ENCODE measurements at regions not wholly inside any gene's neighbourhood (a gene's known extent, or its start where the extent isn't known, plus 50 kb on each side); places are given as distances from the start of the nearest gene placed in this dataset.

DNA sequence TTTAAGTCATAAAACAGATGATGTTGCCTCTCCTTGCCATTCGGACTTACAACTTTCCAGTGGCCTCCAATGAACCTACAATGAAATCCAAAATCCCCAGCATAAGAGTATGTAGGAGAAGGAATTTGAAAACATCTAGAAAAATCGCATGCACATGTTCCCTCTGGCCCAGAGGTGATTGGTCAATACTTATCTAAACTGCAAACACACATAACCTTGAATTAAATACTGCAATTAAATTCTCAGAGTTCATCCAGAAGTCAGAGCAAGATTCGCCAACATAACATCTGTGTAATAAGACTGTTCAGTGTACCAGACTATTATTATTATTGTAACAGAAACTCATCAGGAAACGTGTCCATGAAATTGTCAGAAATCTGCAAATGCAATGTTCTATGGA is 82.2 kb upstream of the USP29 start:
- no peak for DNase-seq

DNA sequence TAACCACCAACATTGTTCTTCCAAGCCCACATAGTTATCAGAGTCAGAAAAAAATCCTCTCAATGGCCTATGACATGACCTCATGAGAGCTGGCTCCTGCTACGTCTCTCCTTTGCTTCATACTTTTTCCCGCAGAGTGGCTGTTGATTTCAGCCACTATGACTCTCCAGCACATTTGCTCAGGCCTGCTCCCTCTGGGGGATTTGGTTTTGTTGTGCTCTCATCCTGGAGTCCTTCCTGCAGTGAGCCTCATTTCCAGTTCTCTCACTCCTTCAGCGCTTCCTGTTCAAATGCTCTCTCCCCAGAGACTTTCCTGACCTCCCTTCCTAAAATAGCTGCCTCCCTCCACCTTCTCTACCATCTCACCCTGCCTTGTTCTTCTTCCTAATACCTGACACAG is 72.0 kb upstream of the USP29 start:
- no peak for DNase-seq

DNA sequence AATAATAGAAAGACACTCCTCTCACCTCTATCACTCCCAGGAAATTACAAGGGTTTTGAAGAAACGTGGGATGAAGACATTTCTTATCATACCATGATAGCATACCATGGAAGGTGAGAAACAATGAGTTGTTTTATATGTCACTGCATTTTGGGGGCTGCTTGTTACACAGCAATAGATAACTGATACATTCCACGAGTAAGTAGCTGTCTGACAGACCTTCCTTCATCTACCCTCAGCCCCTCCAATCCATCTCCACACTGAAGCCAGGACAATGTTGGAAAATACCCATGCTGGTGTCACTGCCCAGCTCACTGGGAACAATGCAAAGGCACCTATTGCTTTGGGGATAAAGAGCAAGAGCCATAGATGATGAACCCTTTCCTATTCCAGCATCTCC is 68.9 kb upstream of the USP29 start:
- DNase-seq = no peak

DNA sequence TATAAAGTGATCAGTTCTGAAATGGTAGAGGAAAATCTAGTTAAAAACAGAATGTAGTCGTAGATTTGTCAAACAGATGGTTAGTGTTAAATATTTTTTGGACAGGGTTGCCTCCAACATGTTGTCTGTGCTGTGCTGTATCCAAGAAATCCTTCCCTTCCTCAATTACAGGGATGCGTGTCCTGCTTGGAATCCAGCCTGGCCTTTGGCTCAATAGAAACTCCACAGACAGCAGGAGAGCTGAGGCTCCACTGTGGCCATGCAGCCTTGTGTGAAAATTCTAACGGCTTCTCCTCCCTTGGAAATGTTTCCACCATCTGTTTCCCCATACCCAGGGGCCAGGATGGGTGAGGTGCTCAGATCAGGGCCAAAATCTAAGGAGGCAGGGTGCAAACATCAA is 67.7 kb upstream of the USP29 start:
- no peak for DNase-seq

DNA sequence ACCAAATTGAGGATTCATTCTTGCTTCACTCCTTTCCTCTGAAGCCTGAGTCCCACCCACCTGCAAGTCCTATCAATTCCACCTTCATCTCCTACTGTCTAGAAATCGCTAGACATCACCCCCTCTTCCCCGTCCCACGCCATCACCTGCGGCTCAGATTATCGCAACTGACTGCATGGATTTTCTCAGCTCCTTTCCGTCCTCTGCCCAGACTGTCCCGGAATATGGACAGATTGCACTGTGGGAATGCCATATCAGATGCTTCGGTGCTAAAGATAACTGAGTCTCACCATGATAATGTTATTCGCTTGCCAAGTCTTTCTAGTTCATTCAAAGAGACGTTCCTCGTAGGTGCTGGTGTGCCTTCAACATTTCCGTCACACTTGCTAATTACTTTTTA is 66.4 kb upstream of the USP29 start:
- DNase-seq = no peak

DNA sequence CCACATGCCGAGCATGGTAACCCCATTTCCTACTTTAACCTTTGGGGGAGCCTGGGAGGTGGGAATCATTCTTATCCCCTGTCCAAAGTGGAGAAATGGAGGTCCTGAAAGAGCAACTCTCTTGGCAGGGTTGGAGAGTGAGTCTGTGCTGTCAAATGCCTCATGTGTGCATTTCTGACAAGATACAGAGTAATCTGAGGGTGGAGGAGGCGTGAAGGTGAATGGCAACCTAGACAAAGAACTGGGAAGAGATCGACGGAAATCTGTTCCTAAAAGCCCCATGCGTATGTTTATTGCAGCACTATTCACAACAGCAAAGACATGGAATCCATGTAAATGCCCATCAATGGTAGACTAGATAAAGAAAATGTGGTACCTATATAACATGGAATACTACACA is 63.8 kb upstream of the USP29 start:
- DNase-seq = no peak

DNA sequence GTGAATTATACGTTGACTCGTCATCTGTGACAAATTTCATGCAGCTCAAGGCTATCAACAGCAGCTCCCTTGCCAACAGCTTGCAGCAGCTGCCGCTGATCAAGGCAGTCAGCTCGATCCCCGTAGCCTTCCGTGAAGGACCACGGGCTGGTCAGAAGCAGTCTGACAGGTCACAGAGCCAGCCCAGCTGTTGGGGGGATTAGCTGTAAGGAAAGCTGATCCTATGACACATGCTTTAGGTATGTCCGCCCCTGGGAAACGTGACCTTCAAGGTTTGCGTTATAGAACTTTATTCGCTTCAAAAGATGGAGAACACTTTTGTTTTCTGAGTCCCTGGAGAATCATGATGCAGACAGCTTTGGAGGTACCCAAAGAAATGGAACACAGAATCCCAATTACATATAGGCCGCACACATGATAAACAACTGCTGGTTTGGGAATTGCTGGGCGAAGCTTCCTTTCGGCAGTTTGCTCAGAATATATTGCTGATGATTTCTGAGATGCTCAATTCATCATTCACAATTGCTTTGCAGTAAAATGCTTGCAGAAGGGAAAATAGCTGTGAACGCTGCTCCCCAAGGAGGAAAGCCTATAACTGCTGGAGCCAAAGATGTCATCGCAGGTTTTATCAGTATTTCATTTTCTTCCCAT is 62.6 kb upstream of the USP29 start:
- DNase-seq = no peak

DNA sequence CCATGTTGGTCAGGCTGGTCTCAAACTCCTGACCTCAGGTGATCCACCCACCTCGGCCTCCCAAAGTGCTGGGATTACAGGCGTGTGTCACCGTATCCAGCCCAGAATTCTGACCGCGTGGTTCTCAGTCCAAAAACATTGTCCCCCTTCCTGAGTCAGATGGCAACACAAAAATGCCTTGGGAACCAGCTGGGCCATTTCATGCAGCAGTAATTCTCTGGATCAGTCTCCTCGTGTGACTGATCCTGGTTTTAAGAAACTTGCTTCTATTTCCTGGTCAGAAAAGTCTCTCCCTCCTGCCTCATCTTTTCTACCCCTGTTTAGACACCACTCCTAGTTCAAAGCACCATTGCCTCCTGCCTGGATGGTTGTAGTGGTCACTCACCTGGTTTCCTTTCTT is 60.9 kb upstream of the USP29 start:
- no peak for DNase-seq

DNA sequence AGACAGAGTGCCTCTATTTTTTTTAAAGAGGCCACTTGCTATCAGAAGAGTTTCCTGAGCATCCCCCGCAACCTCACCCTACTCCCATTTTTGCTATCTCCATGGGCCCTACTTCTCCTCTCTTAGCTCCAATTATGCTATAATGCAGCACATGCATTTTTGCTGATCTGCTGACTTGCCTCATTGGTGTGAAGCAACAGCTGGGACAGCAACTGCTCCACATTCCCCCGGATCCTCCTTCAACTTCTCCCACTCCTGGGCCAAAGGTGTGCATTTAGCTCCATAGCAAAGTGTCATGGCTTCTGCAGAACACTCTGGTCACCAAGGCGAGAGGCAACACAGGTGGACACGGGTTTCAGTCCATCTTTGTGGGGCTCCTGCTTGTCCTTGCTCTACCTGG is 56.7 kb upstream of the USP29 start:
- no peak for DNase-seq

DNA sequence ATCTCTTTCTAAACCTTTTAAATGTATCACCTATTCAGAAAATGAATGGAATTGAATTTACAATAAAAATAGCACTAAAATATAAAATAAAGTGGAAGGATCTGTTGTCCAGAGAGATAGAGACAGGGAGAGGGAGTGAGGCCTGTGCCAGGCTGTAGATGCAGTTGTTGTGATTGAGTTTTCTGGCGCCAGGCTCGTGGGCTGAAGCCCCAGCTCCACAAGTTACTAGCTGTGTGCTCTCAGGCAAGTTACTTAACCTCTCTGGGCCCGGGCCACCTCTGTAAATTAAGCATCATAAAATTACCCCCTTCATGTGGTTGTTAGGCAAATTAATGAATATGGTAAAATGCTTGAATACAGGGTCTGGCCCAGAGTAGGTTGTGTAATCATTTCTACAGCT is 52.3 kb upstream of the USP29 start:
- DNase-seq = no peak

DNA sequence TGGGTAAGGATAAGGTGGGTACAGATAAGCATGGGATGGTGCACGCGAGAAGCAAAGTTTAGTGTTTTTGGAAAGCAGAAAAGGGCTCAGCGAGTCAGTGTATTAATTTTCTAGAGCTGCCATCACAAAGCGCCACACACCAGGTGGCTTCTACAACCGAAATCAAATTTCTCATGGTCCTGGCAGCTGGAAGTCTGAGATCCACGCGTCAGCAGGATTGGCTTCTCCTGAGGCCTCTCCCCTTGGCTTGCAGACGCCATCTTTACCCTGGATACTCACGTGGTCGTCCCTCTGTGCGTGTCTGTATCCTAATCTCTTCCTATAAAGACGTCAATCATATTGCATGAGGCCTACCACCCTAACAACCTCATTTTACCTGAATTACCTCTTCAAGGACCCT is 51.5 kb upstream of the USP29 start:
- no peak for DNase-seq

DNA sequence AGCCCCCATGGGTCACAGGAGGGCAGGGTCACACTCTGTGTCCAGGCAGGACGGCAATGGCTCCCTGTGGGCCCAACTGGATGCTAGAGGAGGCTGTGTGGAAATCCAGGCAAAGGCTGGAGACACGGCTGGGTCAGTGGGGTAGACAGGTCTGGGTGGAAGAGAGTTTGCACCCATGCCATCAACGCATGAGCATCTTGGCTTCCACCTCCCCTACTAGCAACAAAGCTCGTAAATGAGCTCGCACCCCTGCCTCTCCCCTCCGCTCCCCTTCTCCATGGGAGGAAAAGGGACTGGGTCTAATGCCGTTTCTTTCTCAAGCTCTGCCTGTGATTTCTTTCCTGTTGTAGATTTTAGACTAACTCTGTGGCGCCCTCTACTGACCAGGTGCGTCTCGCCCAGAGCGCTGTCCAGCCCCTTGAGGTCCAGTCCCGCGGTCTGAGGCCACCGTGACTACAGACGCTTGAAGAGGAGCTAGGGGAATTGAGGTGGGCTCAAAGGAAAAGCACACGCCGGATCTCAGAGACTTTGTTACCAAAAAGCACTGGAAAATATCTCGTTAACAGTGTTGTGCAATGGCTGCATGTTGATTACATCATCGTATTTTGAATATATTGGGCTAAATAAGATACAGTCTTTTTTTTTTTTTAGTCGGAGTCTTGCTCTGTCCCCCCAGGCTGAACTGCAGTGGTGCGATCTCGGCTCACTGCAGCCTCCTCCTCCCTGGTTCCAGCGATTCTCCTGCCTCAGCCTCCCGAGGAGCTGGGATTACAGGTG is 50.7 kb upstream of the USP29 start:
- DNase-seq = no peak
